ENCODE measurements at regions not wholly inside any gene's neighbourhood (a gene's known extent, or its start where the extent isn't known, plus 50 kb on each side); places are given as distances from the start of the nearest gene placed in this dataset.

GRCh38 chr2:15863089-15863488 is 77.3 kb upstream of the MYCN start:
- no peak overlapping the region for H3K4me2 ChIP-seq (ENCODE audit: low read length)
- H3K79me2 ChIP-seq (ENCODE audit: insufficient read depth, low read length): no peaks in the 10 kb centered on the region
- Mint-ChIP-seq H3K9me3 (ENCODE audit: unreplicated experiment) (no peaks in the 10 kb centered on the region), H3K27me3 (ENCODE audit: low read depth, unreplicated experiment) (peaks cover 6% of the 10 kb centered on the region), H3K4me1 (ENCODE audit: low read depth, unreplicated experiment) (no peaks in the 10 kb centered on the region), H3K4me3 (ENCODE audit: unreplicated experiment) (no peak overlapping the region), H3K27ac (ENCODE audit: unreplicated experiment) (no peak overlapping the region), H3K36me3 (ENCODE audit: low read depth, unreplicated experiment) (no peaks in the 10 kb centered on the region)
- H2AFZ ChIP-seq (ENCODE audit: low read depth, low read length): no peak overlapping the region
- no peak for TF ChIP-seq CTCF (IDR thresholded peaks at IDR 0.05; ENCODE audit: insufficient read depth, low read depth, low read length)
- TF ChIP-seq EZH2 (IDR thresholded peaks at IDR 0.05; ENCODE audit: insufficient read depth, low read length): no peak
- DNase-seq (ENCODE audit: low read depth) (no peak), FAIRE-seq (no peak)
- H3K27me3 ChIP-seq (ENCODE audit: insufficient read depth, low read length): no peaks in the 10 kb centered on the region
- H3K4me3 ChIP-seq (ENCODE audit: insufficient read depth, low read depth, low read length): no peak overlapping the region
- no peak overlapping the region for H3K27ac ChIP-seq (ENCODE audit: low read depth, low read length)
- no peaks in the 10 kb centered on the region for H3K9me3 ChIP-seq (ENCODE audit: insufficient read depth, low read depth, low read length)
- H3K9ac ChIP-seq (ENCODE audit: low read length): no peak overlapping the region
- H4K20me1 ChIP-seq (ENCODE audit: insufficient read depth, low read length): no peaks in the 10 kb centered on the region
- H3K4me1 ChIP-seq (ENCODE audit: insufficient read depth, low read length): no peaks in the 10 kb centered on the region
- H3K36me3 ChIP-seq (ENCODE audit: insufficient read depth, low read length): no peaks in the 10 kb centered on the region

- no peak overlapping the region for H2AFZ ChIP-seq (ENCODE audit: low read depth, low read length)
- DNase-seq (ENCODE audit: low read depth): no peak
- H3K79me2 ChIP-seq (ENCODE audit: insufficient read depth, low read length): no peaks in the 10 kb centered on the region
- H3K36me3 ChIP-seq (ENCODE audit: insufficient read depth, low read length): no peaks in the 10 kb centered on the region
- Mint-ChIP-seq H3K27ac (ENCODE audit: unreplicated experiment) (no peak overlapping the region), H3K4me1 (ENCODE audit: low read depth, unreplicated experiment) (no peaks in the 10 kb centered on the region), H3K36me3 (ENCODE audit: low read depth, unreplicated experiment) (no peaks in the 10 kb centered on the region), H3K9me3 (ENCODE audit: unreplicated experiment) (no peaks in the 10 kb centered on the region), H3K27me3 (ENCODE audit: low read depth, unreplicated experiment) (peaks cover 3% of the 10 kb centered on the region), H3K4me3 (ENCODE audit: unreplicated experiment) (no peak overlapping the region)
- no peak overlapping the region for H3K4me3 ChIP-seq (ENCODE audit: insufficient read depth, low read depth, low read length)
- H3K9ac ChIP-seq (ENCODE audit: low read length): no peak overlapping the region
- no peaks in the 10 kb centered on the region for H3K9me3 ChIP-seq (ENCODE audit: insufficient read depth, low read depth, low read length)
- FAIRE-seq: no peak
- H3K27ac ChIP-seq (ENCODE audit: low read depth, low read length): no peak overlapping the region
- no peak for TF ChIP-seq EZH2 (IDR thresholded peaks at IDR 0.05; ENCODE audit: insufficient read depth, low read length)
- no peak for TF ChIP-seq CTCF (IDR thresholded peaks at IDR 0.05; ENCODE audit: insufficient read depth, low read depth, low read length)
- no peak overlapping the region for H3K4me2 ChIP-seq (ENCODE audit: low read length)
- H3K27me3 ChIP-seq (ENCODE audit: insufficient read depth, low read length): no peaks in the 10 kb centered on the region
- no peaks in the 10 kb centered on the region for H3K4me1 ChIP-seq (ENCODE audit: insufficient read depth, low read length)
- no peaks in the 10 kb centered on the region for H4K20me1 ChIP-seq (ENCODE audit: insufficient read depth, low read length)
Measured at GRCh38 chr2:15863494-15864175, 76.7 kb upstream of the MYCN start.

GRCh38 chr2:15864176-15864769 is 76.1 kb upstream of the MYCN start:
- H3K27me3 Mint-ChIP-seq (ENCODE audit: low read depth, unreplicated experiment): no peaks in the 10 kb centered on the region
- no peaks in the 10 kb centered on the region for H3K4me1 Mint-ChIP-seq (ENCODE audit: low read depth, unreplicated experiment)
- no peak for FAIRE-seq

More at GRCh38 chr2:15864176-15864769, 76.1 kb upstream of the MYCN start:
- no peaks in the 10 kb centered on the region for H3K36me3 Mint-ChIP-seq (ENCODE audit: low read depth, unreplicated experiment)
- Histone ChIP-seq H3K9me3 (ENCODE audit: insufficient read depth, low read depth, low read length) (no peaks in the 10 kb centered on the region), H3K4me3 (ENCODE audit: insufficient read depth, low read depth, low read length) (no peak overlapping the region), H3K79me2 (ENCODE audit: insufficient read depth, low read length) (no peaks in the 10 kb centered on the region), H4K20me1 (ENCODE audit: insufficient read depth, low read length) (no peaks in the 10 kb centered on the region), H3K4me1 (ENCODE audit: insufficient read depth, low read length) (no peaks in the 10 kb centered on the region), H3K36me3 (ENCODE audit: insufficient read depth, low read length) (no peaks in the 10 kb centered on the region), H3K27ac (ENCODE audit: low read depth, low read length) (no peak overlapping the region), H3K27me3 (ENCODE audit: insufficient read depth, low read length) (no peaks in the 10 kb centered on the region), H3K4me2 (ENCODE audit: low read length) (no peak overlapping the region), H3K9ac (ENCODE audit: low read length) (no peak overlapping the region), H2AFZ (ENCODE audit: low read depth, low read length) (no peak overlapping the region)
- H3K27ac Mint-ChIP-seq (ENCODE audit: unreplicated experiment): no peak overlapping the region
- no peak for DNase-seq (ENCODE audit: low read depth)
- H3K9me3 Mint-ChIP-seq (ENCODE audit: unreplicated experiment): no peaks in the 10 kb centered on the region
- H3K4me3 Mint-ChIP-seq (ENCODE audit: unreplicated experiment): no peak overlapping the region
- TF ChIP-seq CTCF (IDR thresholded peaks at IDR 0.05; ENCODE audit: insufficient read depth, low read depth, low read length): no peak
- TF ChIP-seq EZH2 (IDR thresholded peaks at IDR 0.05; ENCODE audit: insufficient read depth, low read length): no peak

All from astrocyte (in vitro differentiated cells and primary cell).